HT1080 (cell line): ENCODE measurements at regions not wholly inside any gene's neighbourhood (a gene's known extent, or its start where the extent isn't known, plus 50 kb on each side); places are given as distances from the start of the nearest gene placed in this dataset.

Experiments
- DNase-seq: peaks from one replicate; pipeline ENCODE4 v3.0.0-alpha.2; 2015; ENCODE audit warnings: low read depth

DNA sequence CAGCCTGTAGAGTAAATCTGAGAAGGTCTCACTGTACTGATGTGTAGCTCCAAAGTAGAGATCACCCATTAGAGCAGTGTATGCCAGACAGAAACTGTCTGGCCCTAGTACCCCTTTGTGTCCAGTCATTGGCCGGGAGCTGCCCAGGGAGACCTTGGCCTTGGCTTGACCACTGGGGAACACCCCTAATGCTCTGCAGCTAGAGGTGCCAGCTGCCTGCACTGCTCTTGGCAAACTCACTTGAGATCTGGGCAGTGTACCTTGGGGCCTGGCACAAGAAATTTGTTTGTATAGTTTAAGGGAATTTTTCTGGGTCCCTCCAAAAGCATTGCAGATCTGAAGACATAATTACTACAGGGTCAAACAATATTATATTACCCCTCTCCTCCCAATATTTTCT lies 78.7 kb upstream of the MPHOSPH6 start:
- DNase-seq = no peak

DNA sequence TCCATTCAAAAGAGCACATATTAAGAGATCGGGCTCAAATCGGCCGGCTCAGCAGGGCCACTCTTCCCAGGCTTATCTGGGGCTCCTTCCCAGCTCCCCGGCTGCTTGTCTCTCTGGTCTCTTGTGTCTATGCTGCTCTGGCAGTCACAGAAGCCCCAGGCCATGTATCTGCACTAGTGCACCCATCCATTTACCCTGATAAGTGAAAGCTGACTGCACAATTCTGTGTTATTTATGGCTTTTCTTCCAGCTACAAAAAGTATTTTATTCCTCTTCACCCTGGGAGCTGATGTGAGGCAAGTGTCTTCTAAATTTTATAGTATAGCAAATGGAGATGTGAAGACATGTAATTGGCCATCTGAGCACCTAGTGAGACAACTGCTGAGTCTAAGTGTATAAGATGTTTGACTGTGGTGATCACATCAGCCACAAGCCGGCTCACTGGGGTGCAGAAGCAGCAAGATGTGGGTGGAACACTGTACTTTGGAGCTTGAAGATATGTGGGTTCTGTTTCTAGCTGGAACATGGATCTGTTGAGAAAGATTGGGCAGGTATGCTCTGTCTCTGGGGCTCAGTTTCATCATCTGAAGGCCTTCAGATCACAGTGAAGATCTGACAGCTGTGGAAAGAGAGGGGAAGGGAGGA lies 78.1 kb upstream of the MPHOSPH6 start:
- no peak for DNase-seq

DNA sequence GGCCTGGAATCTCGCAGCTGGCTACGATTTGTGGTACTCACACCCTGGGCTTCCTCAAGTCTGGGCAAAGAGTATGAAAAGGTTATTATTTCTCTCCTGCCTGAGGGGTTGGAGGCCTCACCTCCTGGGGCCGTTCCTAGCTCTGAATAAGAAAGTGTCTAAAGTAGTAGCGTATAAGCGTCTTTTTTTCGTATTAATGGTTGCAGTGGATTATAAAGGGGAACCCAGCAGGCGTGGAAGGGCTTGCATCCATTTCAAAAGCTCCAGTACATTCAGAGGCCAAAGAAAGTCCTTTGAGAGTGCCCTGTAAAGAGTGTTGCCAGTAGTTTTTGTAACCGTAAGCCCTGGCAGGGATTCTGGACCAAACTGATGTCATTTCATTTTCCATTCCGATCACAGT lies 72.2 kb upstream of the MPHOSPH6 start:
- DNase-seq = no peak

DNA sequence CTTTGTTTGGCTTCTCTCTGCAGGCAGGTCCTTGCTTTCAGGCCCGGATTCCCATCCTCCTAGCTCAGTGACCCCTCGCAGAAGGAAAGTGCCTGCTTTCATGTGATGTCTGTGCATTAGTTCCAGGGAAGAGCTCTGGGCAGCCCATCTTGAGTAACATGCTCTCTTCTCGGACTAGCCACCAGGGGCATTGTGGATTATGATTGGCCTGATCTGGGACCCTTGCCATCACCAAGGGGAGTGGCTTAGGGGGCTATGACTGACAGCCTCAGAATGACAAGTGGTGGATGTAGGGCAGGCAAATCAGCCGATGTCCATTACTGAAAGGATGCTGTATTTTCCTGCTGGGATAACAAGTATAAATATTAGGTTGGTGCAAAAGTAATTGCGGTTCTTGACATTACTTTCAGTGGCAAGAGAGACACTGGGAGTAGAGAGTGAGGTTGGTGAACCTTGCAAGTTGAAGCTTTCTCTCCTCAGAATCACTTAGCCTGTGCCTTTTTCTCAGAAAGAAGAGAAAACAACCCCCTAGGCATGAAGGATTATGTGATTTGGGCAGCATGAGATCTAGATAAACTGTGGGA lies 71.5 kb upstream of the MPHOSPH6 start:
- peak; percentile 8 for DNase-seq

DNA sequence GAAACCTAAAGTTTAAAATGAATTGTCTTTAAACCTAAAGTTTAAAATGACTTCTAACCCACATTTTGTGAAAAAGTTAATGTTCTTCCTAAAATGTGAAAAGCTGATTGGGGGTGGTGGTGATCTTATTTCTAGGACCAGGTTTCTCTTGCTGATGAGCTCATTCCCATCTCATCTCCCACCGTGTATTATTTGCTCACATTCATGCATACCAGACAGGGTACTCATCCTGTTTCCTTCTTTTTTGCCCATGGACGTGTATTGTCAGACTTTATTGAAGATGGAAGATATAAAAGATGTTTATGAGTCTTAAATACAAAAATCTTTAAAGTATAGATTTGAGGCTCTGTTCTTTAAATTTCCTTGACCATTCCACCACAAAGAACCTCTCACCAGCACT lies 70.1 kb upstream of the MPHOSPH6 start:
- DNase-seq = peak; percentile 44

DNA sequence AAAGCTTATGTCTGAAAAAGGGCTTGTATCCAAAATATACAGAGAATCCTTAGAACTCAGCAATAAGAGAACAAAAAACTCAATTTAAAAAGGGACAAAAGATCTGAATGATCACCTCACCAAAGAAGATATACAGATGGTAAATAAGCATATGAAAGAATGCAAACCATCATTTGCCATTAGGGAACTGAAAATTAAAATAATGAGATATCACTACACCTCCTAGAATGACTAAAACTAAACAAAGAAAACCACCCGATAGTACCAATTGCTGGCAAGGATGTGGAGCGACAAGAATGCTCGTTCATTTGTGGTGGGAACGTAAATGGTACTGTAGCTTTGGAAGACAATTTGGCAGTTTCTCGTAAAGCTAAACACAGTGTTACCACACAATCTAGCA lies 66.9 kb upstream of the MPHOSPH6 start:
- DNase-seq = no peak

DNA sequence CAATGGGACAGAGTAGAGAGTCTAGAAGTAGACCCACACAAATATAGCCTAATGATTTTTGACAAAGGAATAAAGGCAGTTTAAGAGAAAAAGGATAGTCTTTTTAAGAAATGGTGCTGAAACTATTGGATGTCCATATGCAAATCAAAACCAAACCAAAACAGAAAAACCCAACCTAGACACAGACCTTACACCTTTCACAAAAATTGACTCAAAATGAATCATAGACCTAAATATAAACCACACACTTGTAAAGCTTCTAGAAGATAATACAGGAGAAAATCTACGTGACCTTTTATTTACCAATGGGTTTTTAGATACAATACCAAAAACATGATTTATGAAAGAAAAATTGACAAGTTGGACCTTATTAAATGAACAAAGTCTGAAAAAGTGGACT lies 66.4 kb upstream of the MPHOSPH6 start:
- DNase-seq = no peak

DNA sequence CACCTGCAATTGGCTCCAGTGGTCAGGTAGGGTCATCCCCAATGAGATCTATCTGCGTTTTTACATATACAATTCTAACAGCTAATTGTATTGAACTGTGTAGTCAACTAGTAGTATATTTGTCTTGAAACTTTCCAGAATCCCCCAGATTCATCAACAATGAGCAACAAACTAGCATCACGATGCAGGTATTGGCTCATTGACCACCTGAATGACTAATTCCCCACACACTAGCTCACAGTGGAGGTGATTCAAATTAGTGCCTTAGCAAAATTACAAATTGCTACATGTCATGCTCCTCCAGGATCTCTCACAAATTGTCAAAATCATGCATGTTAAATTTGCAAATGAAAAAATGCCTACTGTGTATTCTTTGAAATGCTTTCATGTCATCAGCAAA lies 62.8 kb upstream of the MPHOSPH6 start:
- DNase-seq = no peak

DNA sequence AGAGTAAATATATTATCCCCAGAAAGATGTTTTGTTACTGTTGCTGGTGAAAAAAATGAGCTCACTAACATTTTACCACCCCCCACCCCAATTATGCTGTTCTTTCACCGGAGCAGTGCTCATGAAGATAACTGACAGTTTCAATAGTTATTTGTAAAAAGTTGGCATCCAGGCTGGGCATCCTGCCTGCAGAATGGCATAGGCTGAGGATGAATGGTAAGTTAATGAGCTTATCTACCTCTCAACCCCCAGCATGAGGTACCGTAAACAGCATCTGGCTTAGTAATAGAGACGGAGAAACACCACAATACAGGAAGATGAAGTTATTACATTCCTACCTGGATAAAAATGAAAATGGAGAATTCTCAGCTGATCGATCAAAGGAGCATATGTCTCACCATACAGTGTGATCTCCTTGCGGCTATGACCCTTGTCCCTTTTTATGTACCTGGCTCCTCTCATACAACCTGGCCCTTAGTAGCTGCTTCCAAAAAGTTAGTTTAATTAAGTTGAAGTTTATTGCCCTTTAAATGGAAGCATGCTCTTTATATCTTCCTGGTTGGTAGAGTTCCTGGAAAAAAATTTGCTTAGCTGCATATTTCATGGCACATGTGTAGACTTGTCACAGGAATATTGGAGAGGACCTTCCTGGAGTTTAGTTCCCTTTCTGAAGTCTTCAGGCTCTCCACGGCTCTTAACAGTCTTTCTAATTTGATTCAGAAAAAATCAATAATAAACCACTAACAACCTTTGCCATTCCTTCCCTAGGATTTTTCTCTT lies 61.2 kb upstream of the MPHOSPH6 start:
- DNase-seq = no peak

DNA sequence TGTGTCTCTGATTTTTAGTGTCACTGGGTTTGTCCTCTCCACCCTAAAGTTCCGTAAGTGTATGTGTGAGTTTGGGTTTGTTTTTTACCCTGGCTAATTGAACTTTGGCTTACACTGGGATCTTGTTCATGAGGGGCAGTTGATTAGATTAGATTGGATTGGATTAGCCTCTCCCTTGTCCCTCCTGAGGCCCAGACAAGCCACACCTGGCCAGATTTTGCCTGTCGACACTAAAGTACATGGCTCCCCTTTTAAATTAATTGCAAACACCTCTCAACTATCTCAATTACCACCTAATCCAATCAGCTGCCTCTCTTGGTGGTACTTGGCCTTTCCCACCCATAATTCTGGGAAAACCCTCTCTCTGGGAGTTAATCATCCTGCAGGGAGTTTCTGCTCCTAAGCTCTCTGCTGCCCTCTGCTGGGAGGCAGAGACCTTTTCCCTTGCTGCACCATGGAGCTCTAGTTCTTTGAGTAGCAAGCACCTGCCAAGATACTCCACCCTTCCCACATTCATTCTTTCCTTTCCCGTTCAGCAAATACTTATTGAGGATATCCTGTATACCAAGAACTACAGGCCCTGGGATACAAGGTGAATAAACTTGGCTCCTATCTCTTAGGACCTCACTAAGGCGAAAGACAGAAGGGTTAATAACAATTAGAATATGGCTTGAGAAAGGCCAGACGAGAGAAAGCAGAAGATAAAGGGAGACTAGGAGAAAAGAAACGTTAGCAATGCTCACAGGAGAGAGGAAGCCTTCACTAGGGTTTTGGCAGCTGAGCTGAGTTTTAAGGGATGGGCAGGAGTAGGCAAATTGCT lies 60.0 kb upstream of the MPHOSPH6 start:
- DNase-seq = peak; percentile 57

DNA sequence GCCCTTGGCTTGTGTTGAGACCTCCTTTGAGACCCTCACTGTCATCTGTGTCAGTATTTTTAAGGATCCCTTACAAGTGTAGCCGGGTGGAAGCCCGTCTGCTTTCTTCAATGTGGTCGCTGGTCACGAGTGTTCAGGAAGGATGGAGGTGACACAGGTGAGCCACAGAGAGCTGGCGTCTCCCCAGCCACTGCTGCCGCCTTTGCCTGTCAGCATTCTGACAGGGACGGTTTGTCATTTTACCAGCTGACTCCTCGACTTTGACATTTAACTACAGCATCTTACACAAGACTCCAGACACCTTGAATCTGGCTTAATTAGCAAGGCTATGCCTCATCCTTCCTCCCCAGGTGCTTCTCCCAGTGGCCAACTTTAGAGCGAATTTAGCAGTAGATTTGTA lies 56.3 kb upstream of the MPHOSPH6 start:
- DNase-seq = no peak

DNA sequence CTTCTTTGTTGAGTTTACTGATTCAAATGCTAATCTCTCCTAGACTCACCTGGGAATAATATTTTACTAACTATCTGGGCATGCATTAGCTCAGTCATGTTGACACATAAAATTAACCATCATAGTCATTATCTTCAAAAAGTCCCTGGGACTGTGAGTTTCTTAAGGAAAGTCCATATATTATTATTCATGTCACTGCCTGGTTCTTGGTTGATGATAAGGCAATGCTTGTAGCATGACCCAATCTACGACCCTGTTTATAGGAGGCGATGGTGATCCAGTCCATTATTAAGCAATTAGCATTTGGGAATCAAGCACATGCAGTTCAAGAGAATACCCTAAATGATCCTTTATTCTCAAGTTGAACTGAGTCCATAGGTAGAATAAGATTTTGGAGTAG lies 54.8 kb upstream of the MPHOSPH6 start:
- no peak for DNase-seq

DNA sequence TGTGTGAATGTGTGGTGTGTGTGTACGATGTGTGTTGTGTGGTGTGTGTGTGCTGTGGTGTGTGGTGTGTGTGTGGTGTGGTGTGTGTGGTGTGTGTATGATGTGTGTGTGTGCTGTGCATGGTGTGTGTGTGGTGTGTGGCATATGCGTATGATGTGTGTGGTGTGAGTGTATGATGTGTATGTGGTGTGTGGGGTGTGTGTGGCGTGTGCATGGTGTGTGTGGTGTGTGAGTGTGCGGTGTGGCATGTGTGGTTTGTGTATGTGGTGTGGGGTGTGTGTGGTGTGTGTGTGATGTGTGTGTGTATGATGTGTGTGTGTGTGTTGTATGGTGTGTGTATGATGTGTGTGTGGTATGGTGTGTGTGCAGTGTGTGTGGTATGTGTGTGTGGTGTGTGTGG lies 50.5 kb upstream of the MPHOSPH6 start:
- DNase-seq = no peak
